GM19463 (cell line): ENCODE measurements at regions not wholly inside any gene's neighbourhood (a gene's known extent, or its start where the extent isn't known, plus 50 kb on each side); places are given as distances from the start of the nearest gene placed in this dataset.

Experiments
- ATAC-seq: cut with Tn5 transposase; IDR thresholded peaks from one replicate; pipeline ENCODE4 v1.9.1; 2021; ENCODE audit warnings: mild to moderate bottlenecking, moderate library complexity; ENCODE audit not compliant: unreplicated experiment

DNA sequence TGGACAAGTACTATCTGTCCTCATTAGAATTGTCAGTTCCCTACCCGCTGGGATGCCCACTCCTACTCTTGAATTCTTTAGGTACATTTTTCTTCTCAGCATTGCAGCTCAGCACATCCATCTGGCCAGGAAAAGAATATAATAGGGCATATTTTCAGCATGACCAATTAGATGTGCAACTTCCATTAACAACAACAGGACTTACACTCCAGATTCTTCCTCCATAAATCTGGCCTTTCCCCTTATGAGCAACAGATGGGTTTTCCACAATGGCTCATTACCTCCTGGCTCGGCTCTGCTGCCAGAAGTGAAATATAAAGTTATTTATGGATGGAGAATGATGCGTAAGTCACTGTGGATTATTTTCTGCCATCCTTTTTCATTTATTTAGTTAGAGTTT, 443.8 kb upstream of the TGFBR2 start:
- ATAC-seq, result no peak

GRCh38 chr3:30166535-30166934, 439.9 kb upstream of the TGFBR2 start:
- no peak for ATAC-seq

- no peak for ATAC-seq
Measured at GRCh38 chr3:30167541-30168011, 438.8 kb upstream of the TGFBR2 start.

DNA sequence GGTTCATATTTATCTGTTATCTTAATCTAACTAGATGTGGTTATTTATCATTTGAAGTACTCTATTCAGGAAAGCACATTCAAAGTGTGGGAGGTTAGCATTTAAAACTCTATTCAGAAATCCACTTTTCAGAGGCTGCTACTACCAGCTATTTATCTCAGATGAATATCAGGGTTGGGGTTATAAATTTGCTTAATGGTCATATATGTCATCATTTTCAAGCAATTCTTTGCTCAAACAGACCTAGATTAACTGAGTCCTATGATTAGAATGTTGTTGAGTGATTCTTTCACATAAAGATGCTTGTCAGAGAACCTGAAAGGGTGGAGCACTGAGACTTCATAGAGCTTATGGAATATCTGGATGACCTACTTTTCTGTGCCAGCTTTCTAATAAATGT, 436.9 kb upstream of the TGFBR2 start:
- ATAC-seq, result no peak

DNA sequence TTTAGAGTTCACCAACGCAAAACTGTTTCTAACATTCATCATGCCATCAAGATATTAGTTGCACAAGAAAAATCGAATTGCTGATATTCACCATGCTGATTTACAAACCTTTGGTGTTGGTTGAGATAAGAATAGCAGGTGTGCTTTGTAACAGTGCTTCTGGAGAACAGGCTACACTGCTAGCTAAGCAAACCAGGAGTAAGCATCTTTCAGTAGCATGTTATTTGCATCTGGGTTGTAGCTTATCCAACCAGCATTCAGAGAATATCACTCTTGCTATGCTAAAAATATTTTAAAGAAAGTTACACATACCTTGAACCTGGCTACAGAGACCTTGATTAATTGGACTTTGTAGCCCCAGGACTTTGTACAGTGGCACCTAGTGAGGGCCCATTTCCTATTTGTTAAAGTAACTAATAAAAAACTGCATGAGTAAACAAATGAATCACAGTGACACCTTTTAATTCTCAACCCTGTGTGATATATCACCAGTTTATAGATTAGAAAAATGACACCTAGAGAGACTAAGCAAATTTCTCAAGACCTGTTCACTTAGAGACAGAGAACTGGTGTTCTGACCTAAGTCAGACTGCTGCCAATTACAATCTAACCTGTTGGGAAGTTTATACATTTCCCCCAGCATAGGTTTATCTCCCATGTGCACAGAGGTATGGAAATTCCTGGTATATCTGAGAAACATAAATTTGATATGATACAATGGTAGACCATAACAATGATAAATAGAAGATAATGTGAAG, 435.5 kb upstream of the TGFBR2 start:
- ATAC-seq, result no peak

DNA sequence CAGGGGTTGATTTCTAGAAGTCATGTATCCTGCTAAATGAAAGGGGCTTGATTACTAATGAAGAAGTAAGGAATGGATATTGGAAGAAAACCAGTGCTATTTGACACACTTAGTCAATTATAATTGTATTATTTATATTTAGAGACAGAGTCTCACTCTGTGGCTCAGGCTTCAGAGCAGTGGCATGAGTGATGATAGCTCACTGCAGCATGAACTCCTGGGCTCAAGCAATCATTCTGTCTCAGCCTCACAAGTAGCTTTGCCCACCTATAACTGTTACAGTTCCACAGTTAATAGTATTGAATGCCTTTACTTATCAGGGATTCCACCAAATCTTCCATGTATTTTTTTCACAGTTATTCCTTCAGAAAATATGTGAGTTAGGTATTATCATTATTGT, 432.0 kb upstream of the TGFBR2 start:
- ATAC-seq, result no peak

GRCh38 chr3:30180310-30181177, 425.9 kb upstream of the TGFBR2 start:
- ATAC-seq, result no peak

DNA sequence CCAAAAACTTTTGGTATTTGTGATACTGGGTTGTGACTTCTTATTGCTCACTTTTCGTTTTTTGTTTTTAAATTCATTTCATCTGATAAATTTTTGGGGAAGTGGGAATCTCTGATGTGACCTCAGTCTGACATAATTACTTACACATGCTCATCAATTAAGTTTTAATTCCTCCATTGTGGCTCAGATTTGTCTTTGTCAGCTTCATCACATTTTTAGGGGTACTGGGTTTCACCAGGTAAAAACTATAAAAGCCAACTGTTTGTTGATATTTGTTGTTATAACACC, 425.3 kb upstream of the TGFBR2 start:
- ATAC-seq, result no peak

DNA sequence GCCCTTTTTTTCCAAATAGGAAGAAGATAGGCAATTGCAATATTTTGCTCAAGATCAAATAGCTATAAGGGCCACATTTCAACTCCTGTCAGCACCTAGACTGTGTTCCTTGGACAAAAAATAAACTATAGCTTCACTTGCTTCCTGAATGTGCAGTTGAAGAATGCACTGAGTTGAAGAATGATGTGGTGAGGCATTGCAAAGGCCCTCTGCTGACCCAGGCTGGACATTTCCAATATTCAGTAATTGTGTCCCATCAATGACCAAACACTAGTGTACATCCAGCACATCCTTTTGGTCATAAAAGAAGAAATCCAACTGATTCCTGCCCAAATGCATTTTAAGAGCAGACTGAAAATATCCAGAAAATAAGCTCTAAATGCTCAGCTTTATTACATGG, 424.8 kb upstream of the TGFBR2 start:
- ATAC-seq, result no peak

GRCh38 chr3:30183421-30183820, 423.0 kb upstream of the TGFBR2 start:
- ATAC-seq, result no peak

- no peak for ATAC-seq
Measured at GRCh38 chr3:30184091-30184810, 422.1 kb upstream of the TGFBR2 start.

DNA sequence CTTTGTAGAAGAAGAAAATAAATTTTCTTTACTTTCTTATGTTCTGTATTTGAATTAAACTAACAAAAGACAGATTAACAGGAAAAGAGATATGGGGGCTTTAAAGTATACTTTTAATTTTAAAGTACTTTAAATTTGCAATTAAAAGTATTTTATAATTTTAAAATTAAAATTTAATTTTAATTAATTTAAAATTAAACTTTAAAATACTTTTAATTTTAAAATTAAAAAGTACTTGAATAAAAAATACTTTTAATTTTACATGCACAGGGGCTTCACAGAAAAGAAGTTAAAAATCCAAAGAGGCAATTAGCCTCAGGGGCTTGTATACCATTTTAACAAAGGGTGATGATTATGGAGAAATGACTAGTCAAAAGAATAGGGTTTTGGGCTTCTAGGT, 420.5 kb upstream of the TGFBR2 start:
- no peak for ATAC-seq

DNA sequence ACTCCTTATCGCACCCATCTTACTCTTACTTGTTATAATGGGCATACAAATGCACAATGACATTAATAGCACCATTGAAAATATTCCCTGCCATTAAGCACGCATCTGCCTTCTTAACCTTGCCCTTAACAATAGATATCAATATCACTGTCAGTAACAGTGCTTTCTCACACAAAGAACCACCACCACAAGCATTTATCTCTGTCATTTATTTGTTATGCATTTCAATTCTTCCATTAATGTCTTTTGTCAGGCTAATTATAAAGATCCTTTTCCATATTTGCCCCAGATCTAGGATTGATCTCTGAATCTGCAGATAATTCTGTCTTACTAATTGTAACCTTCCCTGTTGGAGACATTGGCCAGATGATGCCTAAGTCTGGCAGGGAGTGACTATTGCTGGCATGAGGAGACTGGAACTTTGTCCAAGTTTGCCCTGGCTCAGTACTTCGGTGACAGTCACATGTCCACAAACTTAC, 419.6 kb upstream of the TGFBR2 start:
- no peak for ATAC-seq

DNA sequence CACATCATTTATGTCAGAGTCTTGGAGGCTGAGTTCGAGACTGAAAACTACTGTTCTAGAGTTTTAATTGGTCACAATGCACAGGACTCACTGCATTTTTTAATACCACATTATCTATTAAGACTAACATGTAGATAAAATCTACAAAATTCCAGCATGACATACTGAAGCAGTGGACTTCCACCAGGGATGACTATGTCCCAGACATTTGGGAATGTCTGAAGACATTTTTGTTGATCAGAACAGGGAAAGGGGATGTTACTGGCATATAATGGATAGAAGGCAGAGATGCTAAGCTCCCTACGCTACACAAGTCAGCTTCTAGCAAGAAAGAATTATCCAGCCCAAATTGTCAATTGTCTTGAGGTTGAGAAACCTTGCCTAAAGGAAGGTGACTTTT, 419.0 kb upstream of the TGFBR2 start:
- ATAC-seq, result no peak

- ATAC-seq, result no peak
Measured at GRCh38 chr3:30188713-30189112, 417.7 kb upstream of the TGFBR2 start.

DNA sequence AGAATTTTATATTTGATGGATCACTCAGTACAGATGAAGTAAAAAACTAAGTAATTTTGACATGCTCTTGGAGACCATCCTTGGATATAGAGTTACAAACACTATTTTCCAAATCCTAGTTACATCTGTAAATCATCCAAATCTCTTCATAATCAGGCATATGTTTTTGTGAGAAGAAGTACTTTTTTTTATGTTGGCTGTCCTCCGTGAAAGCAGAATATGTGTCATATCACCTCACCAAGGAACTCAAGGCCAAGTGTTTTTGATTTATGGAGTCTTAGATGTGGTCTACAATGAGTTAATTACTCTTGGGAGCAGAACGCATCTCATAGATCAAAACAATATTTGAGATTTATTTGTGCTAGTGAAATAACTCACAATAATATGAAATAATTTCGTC, 416.5 kb upstream of the TGFBR2 start:
- no peak for ATAC-seq

DNA sequence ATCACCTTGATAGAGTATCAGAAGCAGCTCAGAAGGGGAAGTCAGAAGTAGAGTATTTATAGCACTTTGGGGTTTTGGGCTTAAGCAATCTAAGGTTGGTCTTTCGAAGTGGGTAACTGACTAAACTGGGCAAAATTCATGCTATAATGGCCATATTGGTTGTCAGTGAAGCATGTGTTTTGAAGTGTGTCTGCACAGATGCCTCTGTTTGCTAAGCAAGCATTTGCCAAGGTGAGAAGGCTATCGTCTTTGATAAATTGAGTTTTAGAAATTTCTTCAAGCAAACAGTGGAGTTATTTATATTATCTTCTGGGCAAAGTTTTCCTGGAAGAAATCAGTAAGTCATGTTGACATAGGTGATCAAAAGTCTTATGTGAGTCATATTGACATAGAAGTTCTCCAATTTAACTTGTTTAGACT, 412.8 kb upstream of the TGFBR2 start:
- ATAC-seq, result no peak

DNA sequence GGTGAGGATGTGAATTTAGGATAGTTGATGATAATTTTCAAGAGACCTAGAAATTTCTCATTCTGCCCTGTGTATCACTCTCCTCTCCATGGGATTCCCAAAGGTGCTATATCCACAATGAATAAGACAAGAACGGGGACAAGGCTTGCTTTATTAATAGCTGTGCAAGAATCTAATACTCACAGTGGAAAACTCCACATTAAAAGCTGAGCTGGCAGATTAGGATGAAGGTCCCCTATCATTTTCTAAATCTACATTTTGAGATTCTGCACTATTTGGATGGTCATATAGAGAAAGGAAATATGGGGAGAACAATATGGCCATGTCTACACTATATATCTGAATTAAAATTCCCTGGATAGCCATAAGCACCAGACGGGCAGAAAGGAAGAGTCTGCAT, 411.0 kb upstream of the TGFBR2 start:
- no peak for ATAC-seq

DNA sequence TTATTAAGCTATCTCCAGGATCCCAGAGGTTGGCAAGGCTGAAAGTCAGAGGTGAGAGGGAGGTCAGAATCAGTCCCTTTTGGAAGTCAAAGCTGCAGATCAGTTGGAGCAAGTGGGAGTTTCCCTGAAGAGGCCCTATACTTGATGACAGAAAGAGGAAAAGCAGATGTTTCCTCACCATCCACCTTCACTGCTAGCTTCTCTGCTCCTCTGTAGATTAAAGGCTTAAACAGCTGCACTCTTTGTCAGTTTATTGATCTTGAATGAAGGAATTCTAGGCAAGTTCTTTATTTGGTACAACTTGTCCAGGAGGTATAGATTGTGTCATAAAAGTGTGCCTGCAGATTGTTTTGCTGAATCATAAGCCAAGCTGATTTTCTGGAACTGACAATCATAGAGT, 408.2 kb upstream of the TGFBR2 start:
- ATAC-seq, result no peak

- no peak for ATAC-seq
Measured at GRCh38 chr3:30199096-30199759, 407.2 kb upstream of the TGFBR2 start.

DNA sequence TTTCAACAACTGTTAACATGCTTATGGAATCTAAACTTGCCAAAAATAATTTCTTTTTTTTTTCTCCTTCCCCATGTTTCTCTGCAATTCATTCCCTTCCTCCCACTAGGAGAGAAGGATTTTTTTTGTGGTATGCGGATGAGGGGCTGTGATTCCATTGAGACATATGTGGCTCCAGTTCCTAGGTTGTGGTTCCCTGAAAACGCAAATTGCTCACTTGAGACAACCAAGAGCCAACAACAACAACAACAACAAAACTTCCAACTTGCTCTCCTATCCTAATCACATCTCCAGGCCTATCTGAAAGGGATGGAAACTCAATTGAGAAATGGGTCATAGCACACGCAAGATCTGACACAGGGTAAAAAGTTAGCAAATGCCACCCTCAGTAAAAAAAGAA, 406.5 kb upstream of the TGFBR2 start:
- ATAC-seq, result no peak
